ENCODE measurements at regions not wholly inside any gene's neighbourhood (a gene's known extent, or its start where the extent isn't known, plus 50 kb on each side); places are given as distances from the start of the nearest gene placed in this dataset.
"Not testable (repeated sequence)": the region's sequence is repeated elsewhere in the genome, so short reads cannot be mapped to it uniquely, and the experiment has no call there.

DNA sequence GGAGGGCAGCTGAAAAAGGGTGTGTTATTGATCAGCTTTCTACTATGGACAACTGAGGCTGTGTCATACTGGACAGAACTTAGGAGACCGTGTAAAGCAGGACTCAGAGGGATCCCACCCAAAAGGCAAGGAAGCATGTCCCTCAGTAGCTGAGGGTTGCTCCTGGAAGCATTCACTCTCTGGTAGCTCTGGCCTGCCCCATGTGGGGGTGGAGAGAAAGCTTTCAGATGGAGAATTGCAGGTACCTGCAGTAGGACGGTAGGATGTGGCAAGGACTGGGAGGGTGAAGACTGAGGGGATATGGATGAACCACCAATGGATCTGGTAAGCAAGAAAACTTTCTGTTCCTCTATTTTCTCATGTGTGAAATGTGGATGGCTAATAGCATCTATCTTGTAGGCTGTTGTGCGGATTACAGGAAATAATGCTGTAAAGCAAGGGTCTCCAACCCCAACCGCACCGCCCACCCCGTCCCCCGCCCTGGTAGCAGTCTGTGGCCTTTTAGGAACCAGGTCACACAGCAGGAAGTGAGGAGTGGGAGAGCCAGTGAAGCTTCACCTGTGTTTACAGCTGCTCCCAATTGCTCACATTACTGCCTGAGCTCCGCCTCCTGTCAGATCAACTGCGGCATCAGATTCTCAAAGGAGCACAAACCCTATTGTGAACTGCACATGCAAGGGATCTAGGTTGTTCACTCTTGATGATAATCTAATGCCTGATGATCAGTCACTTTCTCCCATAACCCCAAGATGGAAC, 157.7 kb upstream of the PROK2 start:
- Histone ChIP-seq H3K27ac (ENCODE audit: low read depth in 1 of 2, low read length in 1 of 2) (no peak overlapping the region), H3K4me3 (no peak overlapping the region), H3K27me3 (ENCODE audit: control insufficient read depth in 3 of 3, insufficient read depth in 3 of 3, low read length in 2 of 3) (peaks cover 0 to 4% (median 3%) of the 10 kb centered on the region in 3 donors), H3K36me3 (ENCODE audit: control insufficient read depth in 4 of 4, insufficient read depth in 4 of 4, low read length in 4 of 4) (no peaks in the 10 kb centered on the region), H3K4me1 (ENCODE audit: control insufficient read depth in 5 of 5, insufficient read depth in 5 of 5, low read length in 5 of 5) (no peaks in the 10 kb centered on the region), H3K9ac (ENCODE audit: insufficient read depth in 1 of 2, low read length in 2 of 2) (no peak overlapping the region), H3K9me3 (ENCODE audit: control insufficient read depth in 4 of 4, insufficient read depth in 3 of 4, low read length in 3 of 4) (peaks cover 0 to 4% (median 0%) of the 10 kb centered on the region in 4 donors)
- DNase-seq (no peak), ATAC-seq (ENCODE audit: insufficient read depth, low FRiP score) (no peak)
- TF ChIP-seq, protein P1, sequence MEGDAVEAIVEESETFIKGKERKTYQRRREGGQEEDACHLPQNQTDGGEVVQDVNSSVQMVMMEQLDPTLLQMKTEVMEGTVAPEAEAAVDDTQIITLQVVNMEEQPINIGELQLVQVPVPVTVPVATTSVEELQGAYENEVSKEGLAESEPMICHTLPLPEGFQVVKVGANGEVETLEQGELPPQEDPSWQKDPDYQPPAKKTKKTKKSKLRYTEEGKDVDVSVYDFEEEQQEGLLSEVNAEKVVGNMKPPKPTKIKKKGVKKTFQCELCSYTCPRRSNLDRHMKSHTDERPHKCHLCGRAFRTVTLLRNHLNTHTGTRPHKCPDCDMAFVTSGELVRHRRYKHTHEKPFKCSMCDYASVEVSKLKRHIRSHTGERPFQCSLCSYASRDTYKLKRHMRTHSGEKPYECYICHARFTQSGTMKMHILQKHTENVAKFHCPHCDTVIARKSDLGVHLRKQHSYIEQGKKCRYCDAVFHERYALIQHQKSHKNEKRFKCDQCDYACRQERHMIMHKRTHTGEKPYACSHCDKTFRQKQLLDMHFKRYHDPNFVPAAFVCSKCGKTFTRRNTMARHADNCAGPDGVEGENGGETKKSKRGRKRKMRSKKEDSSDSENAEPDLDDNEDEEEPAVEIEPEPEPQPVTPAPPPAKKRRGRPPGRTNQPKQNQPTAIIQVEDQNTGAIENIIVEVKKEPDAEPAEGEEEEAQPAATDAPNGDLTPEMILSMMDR (IDR thresholded peaks at IDR 0.05; ENCODE audit: control extremely low read depth, extremely low read depth), result no peak
- WGBS, 2 donors, result 83 to 92% methylated on average over 9 of the region's 9 CpGs

DNA sequence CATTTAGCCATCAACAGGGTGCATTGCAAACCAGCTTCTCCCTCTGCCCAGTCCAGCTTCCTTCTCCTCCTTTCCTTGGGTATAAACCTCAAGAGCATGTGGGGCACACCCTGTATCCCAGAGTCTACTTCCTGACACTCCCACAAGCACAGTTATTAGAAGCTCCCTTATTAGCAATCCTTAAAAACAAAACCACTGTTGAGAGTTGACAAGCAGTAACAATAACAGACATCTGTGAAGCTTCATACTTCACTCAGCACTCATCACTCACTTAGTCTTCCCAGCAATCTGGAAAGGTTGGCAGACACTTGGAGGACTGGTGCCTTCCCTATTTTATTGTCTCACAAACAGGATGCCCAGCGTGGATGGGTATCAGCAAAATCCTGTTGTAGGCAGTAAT, 155.5 kb upstream of the PROK2 start:
- Histone ChIP-seq H3K9ac (ENCODE audit: insufficient read depth in 1 of 2, low read length in 2 of 2) (no peak overlapping the region), H3K9me3 (ENCODE audit: control insufficient read depth in 4 of 4, insufficient read depth in 3 of 4, low read length in 3 of 4) (peaks cover 0 to 4% (median 0%) of the 10 kb centered on the region in 4 donors), H3K27me3 (ENCODE audit: control insufficient read depth in 3 of 3, insufficient read depth in 3 of 3, low read length in 2 of 3) (peaks cover 0 to 4% (median 3%) of the 10 kb centered on the region in 3 donors), H3K4me1 (ENCODE audit: control insufficient read depth in 5 of 5, insufficient read depth in 5 of 5, low read length in 5 of 5) (no peaks in the 10 kb centered on the region), H3K27ac (ENCODE audit: low read depth in 1 of 2, low read length in 1 of 2) (no peak overlapping the region), H3K4me3 (no peak overlapping the region), H3K36me3 (ENCODE audit: control insufficient read depth in 4 of 4, insufficient read depth in 4 of 4, low read length in 4 of 4) (no peaks in the 10 kb centered on the region)
- DNase-seq, result no peak
- TF ChIP-seq, protein P1 (IDR thresholded peaks at IDR 0.05; ENCODE audit: control extremely low read depth, extremely low read depth), result no peak
- ATAC-seq (ENCODE audit: insufficient read depth, low FRiP score), result no peak
- WGBS, 2 donors, result 72 to 77% methylated on average over 1 of the region's 1 CpG

DNA sequence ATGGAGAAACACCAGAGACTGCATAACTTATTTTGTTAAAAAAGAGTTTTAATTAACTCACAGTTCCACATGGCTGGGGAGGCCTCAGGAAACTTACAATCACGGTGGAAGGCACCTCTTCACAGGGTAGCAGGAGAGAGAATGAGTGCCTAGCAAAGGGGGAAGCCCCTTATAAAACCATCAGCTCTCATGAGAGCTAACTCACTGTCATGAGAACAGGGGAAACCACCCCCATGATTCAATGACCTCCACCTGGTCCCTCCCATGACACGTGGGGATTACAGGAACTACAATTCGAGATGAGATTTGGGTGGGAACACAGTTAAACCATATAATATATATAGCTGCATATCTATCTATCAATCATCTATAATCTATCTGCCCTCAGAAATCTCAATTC, 153.1 kb upstream of the PROK2 start:
- H3K9ac ChIP-seq (ENCODE audit: insufficient read depth in 1 of 2, low read length in 2 of 2); H3K27ac ChIP-seq (ENCODE audit: low read depth in 1 of 2, low read length in 1 of 2); DNase-seq; H3K36me3 ChIP-seq (ENCODE audit: control insufficient read depth in 4 of 4, insufficient read depth in 4 of 4, low read length in 4 of 4); H3K27me3 ChIP-seq (ENCODE audit: control insufficient read depth in 3 of 3, insufficient read depth in 3 of 3, low read length in 2 of 3); H3K9me3 ChIP-seq (ENCODE audit: control insufficient read depth in 4 of 4, insufficient read depth in 3 of 4, low read length in 3 of 4); ATAC-seq (ENCODE audit: insufficient read depth, low FRiP score); H3K4me3 ChIP-seq; H3K4me1 ChIP-seq (ENCODE audit: control insufficient read depth in 5 of 5, insufficient read depth in 5 of 5, low read length in 5 of 5): not testable (repeated sequence)
- 81 to 88% methylated on average over 3 of the region's 3 CpGs for WGBS, 2 donors

DNA sequence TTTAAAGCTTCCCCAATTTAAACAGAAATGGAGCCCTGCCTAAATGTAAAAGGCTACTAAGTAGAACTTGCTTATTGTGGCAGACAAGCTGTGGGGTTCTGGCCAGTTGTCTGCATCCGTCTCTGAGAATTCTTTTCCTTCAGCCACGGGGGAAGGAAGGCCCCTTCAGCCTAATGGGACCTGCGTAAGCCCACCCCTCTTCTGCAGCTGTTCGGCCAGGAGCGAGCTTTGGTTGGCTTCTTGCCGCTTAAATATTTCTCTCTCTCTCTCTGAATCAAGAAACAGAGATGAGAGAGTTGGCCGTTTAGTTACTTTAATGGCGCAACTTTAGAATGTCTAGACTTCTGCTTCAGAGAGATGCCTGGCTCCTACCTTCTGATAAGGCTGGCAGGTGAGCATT, 151.7 kb upstream of the PROK2 start:
- no peaks in the 10 kb centered on the region for H3K27me3 ChIP-seq (ENCODE audit: control insufficient read depth in 3 of 3, insufficient read depth in 3 of 3, low read length in 2 of 3)
- peaks cover 0 to 6% (median 0%) of the 10 kb centered on the region in 4 donors for H3K9me3 ChIP-seq (ENCODE audit: control insufficient read depth in 4 of 4, insufficient read depth in 3 of 4, low read length in 3 of 4)
- no peak overlapping the region for H3K9ac ChIP-seq (ENCODE audit: insufficient read depth in 1 of 2, low read length in 2 of 2)
- DNase-seq (no peak), ATAC-seq (ENCODE audit: insufficient read depth, low FRiP score) (no peak)
- no peak overlapping the region for H3K27ac ChIP-seq (ENCODE audit: low read depth in 1 of 2, low read length in 1 of 2)
- no peaks in the 10 kb centered on the region for H3K36me3 ChIP-seq (ENCODE audit: control insufficient read depth in 4 of 4, insufficient read depth in 4 of 4, low read length in 4 of 4)
- H3K4me3 ChIP-seq, result no peak overlapping the region
- TF ChIP-seq, protein P1 (IDR thresholded peaks at IDR 0.05; ENCODE audit: control extremely low read depth, extremely low read depth), result no peak
- H3K4me1 ChIP-seq (ENCODE audit: control insufficient read depth in 5 of 5, insufficient read depth in 5 of 5, low read length in 5 of 5), result no peaks in the 10 kb centered on the region
- 90 to 92% methylated on average over 8 of the region's 8 CpGs for WGBS, 2 donors
